Progenitor cell of endocrine pancreas (in vitro differentiated cells): ENCODE measurements at regions not wholly inside any gene's neighbourhood (a gene's known extent, or its start where the extent isn't known, plus 50 kb on each side); places are given as distances from the start of the nearest gene placed in this dataset.

Source experiments
- DNase-seq: peaks from one replicate; pipeline ENCODE4 v3.0.0; 2021; ENCODE audit warnings: low spot score; ENCODE audit not compliant: unreplicated experiment
- H3K27ac Mint-ChIP-seq: 2 replicates; pipeline ENCODE4 v1.8.0; 2021; ENCODE audit warnings: mild to moderate bottlenecking, moderate library complexity, mixed read lengths
- H3K27me3 Mint-ChIP-seq: 2 replicates; pipeline ENCODE4 v1.8.0; 2021; ENCODE audit warnings: mixed read lengths
- H3K36me3 Mint-ChIP-seq: 2 replicates; pipeline ENCODE4 v1.8.0; 2022; ENCODE audit warnings: mixed read lengths; ENCODE audit not compliant: insufficient read depth
- H3K4me1 Mint-ChIP-seq: 2 replicates; pipeline ENCODE4 v1.8.0; 2021; ENCODE audit warnings: low read depth, mixed read lengths
- H3K4me3 Mint-ChIP-seq: 2 replicates; pipeline ENCODE4 v1.8.0; 2021; ENCODE audit warnings: low read depth, mild to moderate bottlenecking, moderate library complexity, mixed read lengths
- H3K9me3 Mint-ChIP-seq: 2 replicates; pipeline ENCODE4 v1.8.0; 2021; ENCODE audit warnings: low read depth, mixed read lengths
- CTCF ChIP-seq: fragments of 200-600 bp; sonication (generic); IDR thresholded peaks from one replicate; pipeline ENCODE4 v1.5.0; 2021; ENCODE audit warnings: antibody characterized with exemption, mild to moderate bottlenecking; ENCODE audit not compliant: unreplicated experiment

- H3K27ac Mint-ChIP-seq = no peak overlapping the region
- H3K27me3 Mint-ChIP-seq = no peaks in the 10 kb centered on the region
- H3K9me3 Mint-ChIP-seq = peaks cover 20% of the 10 kb centered on the region
- no peak for TF ChIP-seq CTCF
- DNase-seq = no peak
- H3K4me3 Mint-ChIP-seq = no peak overlapping the region
- peaks cover 6% of the 10 kb centered on the region for H3K36me3 Mint-ChIP-seq
- peaks cover 3% of the 10 kb centered on the region for H3K4me1 Mint-ChIP-seq
Measured at GRCh38 chr4:65777270-65777669, 107.0 kb upstream of the EPHA5 start.

- TF ChIP-seq CTCF = no peak
- Mint-ChIP-seq H3K4me3 (no peak overlapping the region), H3K27me3 (no peaks in the 10 kb centered on the region), H3K27ac (no peak overlapping the region), H3K36me3 (peaks cover 6% of the 10 kb centered on the region), H3K9me3 (peaks cover 31% of the 10 kb centered on the region), H3K4me1 (no peaks in the 10 kb centered on the region)
- DNase-seq = no peak
Measured at GRCh38 chr4:65773636-65774035, 103.3 kb upstream of the EPHA5 start.

DNA sequence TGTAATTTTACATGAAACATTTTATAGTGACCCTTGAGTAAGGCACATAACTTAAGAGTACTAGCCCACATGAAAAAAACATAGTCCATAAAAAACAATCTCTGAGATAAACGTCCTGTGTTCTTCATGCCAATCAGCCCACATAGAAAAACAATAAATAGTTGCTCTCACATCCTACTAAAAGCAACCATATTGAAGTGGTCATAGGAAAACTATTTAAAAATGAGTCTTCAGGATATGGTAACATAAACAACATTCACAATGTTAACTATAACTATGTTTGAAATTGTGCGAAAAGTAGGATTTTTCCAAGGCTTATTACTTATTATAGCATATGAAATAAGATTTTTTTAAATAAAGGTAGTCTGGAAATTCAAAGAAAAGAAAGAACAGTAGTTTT lies 77.1 kb upstream of the EPHA5 start:
- Mint-ChIP-seq H3K36me3 (no peaks in the 10 kb centered on the region), H3K27ac (no peak overlapping the region), H3K9me3 (no peaks in the 10 kb centered on the region), H3K27me3 (no peaks in the 10 kb centered on the region), H3K4me1 (no peaks in the 10 kb centered on the region), H3K4me3 (no peak overlapping the region)
- no peak for DNase-seq
- no peak for TF ChIP-seq CTCF

GRCh38 chr4:65738134-65738533 lies 67.8 kb upstream of the EPHA5 start:
- no peak for DNase-seq
- no peak for TF ChIP-seq CTCF
- no peaks in the 10 kb centered on the region for H3K36me3 Mint-ChIP-seq
- H3K4me1 Mint-ChIP-seq = no peaks in the 10 kb centered on the region
- H3K4me3 Mint-ChIP-seq = no peak overlapping the region
- no peaks in the 10 kb centered on the region for H3K9me3 Mint-ChIP-seq
- no peaks in the 10 kb centered on the region for H3K27me3 Mint-ChIP-seq
- H3K27ac Mint-ChIP-seq = no peak overlapping the region

DNA sequence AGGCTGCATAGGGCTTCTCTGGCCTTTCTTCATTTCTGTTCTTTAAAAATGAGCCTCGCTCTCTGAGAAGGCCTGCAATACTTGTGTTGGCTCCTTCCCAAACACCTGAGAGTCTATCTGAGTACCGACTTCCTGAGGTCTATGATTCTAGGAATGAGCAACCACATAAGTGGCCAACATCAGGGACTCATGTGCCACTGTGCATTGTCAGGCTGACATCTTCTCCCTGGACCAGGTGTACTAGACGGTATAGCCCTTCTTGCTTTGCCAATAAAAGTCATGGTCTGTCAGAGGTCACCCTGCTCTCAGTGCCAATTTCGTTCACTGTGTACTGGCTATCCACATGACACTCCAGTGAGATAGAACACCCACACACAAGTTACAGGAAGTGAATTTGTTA lies 67.4 kb upstream of the EPHA5 start:
- no peak overlapping the region for H3K27ac Mint-ChIP-seq
- no peaks in the 10 kb centered on the region for H3K27me3 Mint-ChIP-seq
- no peaks in the 10 kb centered on the region for H3K4me1 Mint-ChIP-seq
- DNase-seq = no peak
- H3K4me3 Mint-ChIP-seq = no peak overlapping the region
- H3K9me3 Mint-ChIP-seq = no peaks in the 10 kb centered on the region
- no peak for TF ChIP-seq CTCF
- no peaks in the 10 kb centered on the region for H3K36me3 Mint-ChIP-seq
